ENCODE measurements at regions not wholly inside any gene's neighbourhood (a gene's known extent, or its start where the extent isn't known, plus 50 kb on each side); places are given as distances from the start of the nearest gene placed in this dataset.

DNA sequence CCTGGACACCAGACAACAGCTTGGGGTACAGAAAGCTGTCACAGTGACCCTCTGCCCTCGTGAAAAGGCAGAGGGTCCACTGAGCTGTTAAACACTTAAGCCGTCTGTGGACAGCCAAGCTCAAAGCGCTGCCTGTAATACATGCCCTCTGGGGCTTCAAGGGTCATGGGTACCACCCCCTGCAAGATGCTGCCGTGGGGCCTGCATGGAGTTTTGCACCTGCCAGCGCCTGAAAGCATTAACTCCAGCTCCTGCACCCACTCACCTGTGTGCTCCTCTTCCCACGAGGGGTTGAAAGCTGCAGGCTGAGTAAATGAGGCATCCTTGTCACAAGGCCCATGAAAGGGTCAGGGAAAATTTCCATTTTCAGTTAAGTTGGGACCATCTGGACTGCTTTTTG lies 70.6 kb upstream of the PHLPP1 start:
- Histone ChIP-seq H4K20me1 (replicated peaks in 1 of 2; ENCODE audit: control insufficient read depth in 1 of 2, insufficient read depth in 2 of 2, low read length in 2 of 2) (no peaks in the 10 kb centered on the region), H3K9me3 (ENCODE audit: insufficient read depth in 2 of 2, low read depth in 1 of 2, low read length in 1 of 2) (0 out of 4 replicates have a peak, but pooled peaks cover 0 to 3% of the 10 kb centered on the region in 2 experiments), H2AK5ac (ENCODE audit: low read depth, low read length) (no peak overlapping the region), H3K14ac (ENCODE audit: insufficient read length) (no peak overlapping the region), H3K36me3 (ENCODE audit: control insufficient read depth in 2 of 4, insufficient read depth in 4 of 4, low read length in 3 of 4) (no peaks in the 10 kb centered on the region), H3K18ac (ENCODE audit: extremely low read depth, low read length) (no peak overlapping the region), H2AFZ (ENCODE audit: low read length) (no peak overlapping the region), H2BK5ac (ENCODE audit: low read depth, low read length) (no peak overlapping the region), H2BK120ac (replicated peaks; ENCODE audit: low read depth, low read length) (no peak overlapping the region), H3K27me3 (replicated peaks in 1 of 4; ENCODE audit: control insufficient read depth in 3 of 4, extremely low read depth in 1 of 4, insufficient read depth in 3 of 4, low read length in 3 of 4) (no peaks in the 10 kb centered on the region), H3K9ac (replicated peaks in 1 of 4; ENCODE audit: extremely low read depth in 1 of 4, low read depth in 3 of 4, low read length in 3 of 4) (no peak overlapping the region), H4K91ac (replicated peaks; ENCODE audit: insufficient read length, low read length) (no peak overlapping the region), H2BK15ac (ENCODE audit: low read length) (no peak overlapping the region), H3K79me1 (ENCODE audit: low read depth, low read length) (no peaks in the 10 kb centered on the region), H2BK20ac (ENCODE audit: low read length) (no peak overlapping the region), H3K4me3 (ENCODE audit: extremely low read depth in 1 of 4, insufficient read depth in 2 of 4, low read depth in 3 of 4, low read length in 4 of 4) (no peak overlapping the region), H3K4ac (replicated peaks; ENCODE audit: insufficient read length, low read depth, low read length) (no peak overlapping the region), H3K23ac (ENCODE audit: insufficient read length) (no peak overlapping the region), H3K79me2 (ENCODE audit: control insufficient read depth in 1 of 2, insufficient read depth in 2 of 2, low read length in 2 of 2) (no peaks in the 10 kb centered on the region), H4K8ac (ENCODE audit: extremely low read depth, insufficient read depth, low read length) (no peak overlapping the region), H3K27ac (ENCODE audit: low read depth, low read length) (no peak overlapping the region), H4K5ac (ENCODE audit: insufficient read length, low read depth, low read length) (no peak overlapping the region), H3K4me1 (replicated peaks in 1 of 4; ENCODE audit: control insufficient read depth in 3 of 4, insufficient read depth in 4 of 4, low read length in 3 of 4) (peaks cover 0 to 6% (median under 1%) of the 10 kb centered on the region in 4 experiments; a peak in 2 of 7 replicates), H3K4me2 (ENCODE audit: insufficient read depth in 1 of 2, low read depth in 2 of 2, low read length in 2 of 2) (no peak overlapping the region), H3K23me2 (ENCODE audit: low read depth, low read length) (no peaks in the 10 kb centered on the region), H3K56ac (replicated peaks; ENCODE audit: insufficient read length, low read depth, low read length) (no peak overlapping the region), H2BK12ac (ENCODE audit: low read depth, low read length) (no peak overlapping the region)
- WGBS, 2 experiments (ENCODE audit: extremely low coverage in 1 of 2, insufficient coverage in 1 of 2, insufficient read length in 1 of 2, insufficient replicate concordance in 2 of 2, low coverage in 1 of 2, low lambda C conversion rate in 2 of 2, missing lambda C conversion rate in 1 of 2), result 85% methylated on average over 6 of the region's 6 CpGs; no CpG with 5 or more reads in 1 of the 2 experiments
- FAIRE-seq (no peak), DNase-seq (ENCODE audit: low read depth in 1 of 2, low spot score in 2 of 2) (no peak)
- ChIA-PET CTCF (ENCODE audit: partially characterized antibody) (interaction anchor here (0.7 to 3.6 kb wide), 6 partner anchors 9 to 338 kb away, joined by 3 to 18 read pairs (median 3); no protein-coding TSS in a partner anchor), POLR2A (ENCODE audit: partially characterized antibody) (no interaction called here)
- TF ChIP-seq SUZ12 (IDR thresholded peaks at IDR 0.05; ENCODE audit: low read length) (no peak), CHD2 (IDR thresholded peaks at IDR 0.05; ENCODE audit: low read length) (no peak), TAF7 (optimal IDR thresholded peaks at IDR 0.05; ENCODE audit: borderline replicate concordance, low read depth, low read length) (no peak), PHF8 (conservative IDR thresholded peaks at IDR 0.05; ENCODE audit: low read depth, low read length) (no peak), POU5F1 (IDR thresholded peaks at IDR 0.05; ENCODE audit: low read depth, low read length) (no peak), RNF2 (IDR thresholded peaks at IDR 0.05; ENCODE audit: borderline replicate concordance, low read depth, low read length, missing control alignments, poor library complexity, severe bottlenecking) (no peak), YY1 (IDR thresholded peaks at IDR 0.05; ENCODE audit: low read depth, low read length) (no peak), SIX5 (IDR thresholded peaks at IDR 0.05; ENCODE audit: low read depth, low read length) (no peak), SIN3A (conservative IDR thresholded peaks at IDR 0.05 in 1 of 2, IDR thresholded peaks at IDR 0.05 in 1 of 2; ENCODE audit: low read depth in 1 of 2, low read length in 2 of 2) (no peak)
- TF ChIP-seq, protein P1, sequence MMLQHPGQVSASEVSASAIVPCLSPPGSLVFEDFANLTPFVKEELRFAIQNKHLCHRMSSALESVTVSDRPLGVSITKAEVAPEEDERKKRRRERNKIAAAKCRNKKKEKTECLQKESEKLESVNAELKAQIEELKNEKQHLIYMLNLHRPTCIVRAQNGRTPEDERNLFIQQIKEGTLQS (IDR thresholded peaks at IDR 0.05; ENCODE audit: insufficient read depth, low read depth, low read length), result no peak

Data from H1 (cell line).